Esophagus muscularis mucosa (tissue), 4 donors: ENCODE measurements at regions not wholly inside any gene's neighbourhood (a gene's known extent, or its start where the extent isn't known, plus 50 kb on each side); places are given as distances from the start of the nearest gene placed in this dataset.

Source experiments
- DNase-seq: peaks from one replicate; pipeline ENCODE4 v3.0.0-alpha.2; 2017; ENCODE audit errors: extremely low spot score
- H3K27ac ChIP-seq, 4 donors: fragments of 200-600 bp; sonication (generic); replicated peaks in 1 of 4; 1 replicate in 3 of 4; 2 replicates in 1 of 4; pipeline ENCODE4 v1.5.1; 2016 to 2019; ENCODE audit warnings: mild to moderate bottlenecking in 1 of 4
- H3K27me3 ChIP-seq, 4 donors: fragments of 200-600 bp; sonication (generic); one replicate each; pipeline versions ENCODE4 v1.5.1 to v1.6.0; 2016 to 2019
- H3K36me3 ChIP-seq, 4 donors: fragments of 200-600 bp; sonication (generic); one replicate each; pipeline ENCODE4 v1.5.1; 2016 to 2019
- H3K4me1 ChIP-seq, 4 donors: fragments of 200-600 bp; sonication (generic); one replicate each; pipeline ENCODE4 v1.5.1; 2016 to 2019
- H3K4me3 ChIP-seq, 4 donors: fragments of 200-600 bp; sonication (generic); 1 replicate in 2 of 4; 2 replicates in 2 of 4; pipeline ENCODE4 v1.5.1; 2016 to 2019; ENCODE audit warnings: mild to moderate bottlenecking in 4 of 4, moderate library complexity in 1 of 4
- H3K9me3 ChIP-seq, 4 donors: fragments of 200-600 bp; sonication (generic); 1 replicate in 3 of 4; 2 replicates in 1 of 4; pipeline ENCODE4 v1.5.1; 2016 to 2019
- CTCF ChIP-seq, 3 experiments: fragments of 200-600 bp in 2 of 3; fragments of 450-650 bp in 1 of 3; sonication (generic) in 2 of 3; IDR thresholded peaks; one replicate each; pipeline ENCODE4 v1.5.1; 2017 to 2019; ENCODE audit warnings: antibody characterized with exemption in 3 of 3, mild to moderate bottlenecking in 2 of 3, moderate library complexity in 1 of 3
- EP300 ChIP-seq: sonication (generic); formaldehyde crosslinking; IDR thresholded peaks from one replicate; pipeline ENCODE4 v1.6.1; 2017; ENCODE audit warnings: antibody characterized with exemption
- POLR2A ChIP-seq: fragments of 450-650 bp; IDR thresholded peaks from one replicate; pipeline ENCODE4 v1.6.1; 2017; ENCODE audit warnings: antibody characterized with exemption, moderate library complexity, mild to moderate bottlenecking, low read depth
- POLR2AphosphoS5 ChIP-seq, 2 donors: sonication (generic); formaldehyde crosslinking; IDR thresholded peaks; one replicate each; pipeline ENCODE4 v1.6.1; 2017; ENCODE audit warnings: antibody characterized with exemption in 2 of 2
- WGBS: methylation state at CpG from one replicate; pipeline ENCODE4 v1.1.5; 2018; 5-methylcytosine and 5-hydroxymethylcytosine counted together
- intact Hi-C: fragments of 100-400 bp; cut with DNase I; formaldehyde crosslinking; loops from one replicate; pipeline ENCODE4 v1.15.1; 2023

GRCh38 chr14:62133776-62134550 is 371.7 kb downstream of the SNAPC1 start:
- Histone ChIP-seq H3K27me3 (peaks cover 0 to 16% (median 0%) of the 10 kb centered on the region in 4 donors), H3K9me3 (no peaks in the 10 kb centered on the region), H3K27ac (no peak overlapping the region), H3K36me3 (no peaks in the 10 kb centered on the region), H3K4me1 (no peaks in the 10 kb centered on the region), H3K4me3 (no peak overlapping the region)
- TF ChIP-seq EP300 (no peak), POLR2AphosphoS5 (IDR thresholded peaks at IDR 0.05) (no peak), POLR2A (no peak), CTCF (IDR thresholded peaks at IDR 0.05) (no peak)
- intact Hi-C loops = no loop called here
- 21% methylated on average over 1 of the region's 1 CpG for WGBS
- no peak for DNase-seq

- TF ChIP-seq CTCF (IDR thresholded peaks at IDR 0.05) = no peak
- TF ChIP-seq EP300 = no peak
- TF ChIP-seq POLR2AphosphoS5 (IDR thresholded peaks at IDR 0.05) = no peak
- TF ChIP-seq POLR2A = no peak
Measured at GRCh38 chr14:62138593-62138992, 376.4 kb downstream of the SNAPC1 start.

DNA sequence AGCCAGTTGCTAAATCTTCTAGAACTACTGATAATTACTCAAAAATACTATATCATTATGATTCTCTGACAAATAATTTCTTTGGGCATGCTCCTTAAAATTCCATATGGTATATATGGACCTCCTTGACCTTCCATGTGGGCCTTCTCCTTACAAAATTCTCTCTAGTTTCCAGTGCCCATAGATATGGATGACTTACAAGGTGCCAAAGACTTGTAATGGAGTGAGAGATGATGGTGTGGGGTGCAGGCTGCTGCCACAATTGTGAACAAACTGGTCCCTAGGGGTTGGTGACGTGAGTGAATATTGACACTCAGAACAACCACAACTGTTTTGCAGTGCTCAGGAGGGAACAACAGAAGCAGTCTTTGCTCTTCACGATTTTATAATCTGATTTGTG is 378.9 kb downstream of the SNAPC1 start:
- H3K36me3 ChIP-seq = no peaks in the 10 kb centered on the region
- intact Hi-C loops = no loop called here
- H3K27me3 ChIP-seq = no peaks in the 10 kb centered on the region
- no peak overlapping the region for H3K27ac ChIP-seq
- no peak for TF ChIP-seq POLR2AphosphoS5 (IDR thresholded peaks at IDR 0.05)
- TF ChIP-seq POLR2A = no peak
- TF ChIP-seq EP300 = no peak
- TF ChIP-seq CTCF (IDR thresholded peaks at IDR 0.05) = no peak
- DNase-seq = no peak
- WGBS = 80% methylated on average over 2 of the region's 2 CpGs
- no peak overlapping the region for H3K4me3 ChIP-seq
- H3K4me1 ChIP-seq = no peaks in the 10 kb centered on the region
- H3K9me3 ChIP-seq = no peaks in the 10 kb centered on the region

More at GRCh38 chr14:62138593-62138992, 376.4 kb downstream of the SNAPC1 start:
- intact Hi-C loops = no loop called here
- Histone ChIP-seq H3K27me3 (peaks cover 0 to 16% (median 0%) of the 10 kb centered on the region in 4 donors), H3K4me3 (no peak overlapping the region), H3K27ac (no peak overlapping the region), H3K36me3 (no peaks in the 10 kb centered on the region), H3K9me3 (no peaks in the 10 kb centered on the region), H3K4me1 (no peaks in the 10 kb centered on the region)
- no peak for DNase-seq
- WGBS = 15% methylated on average over 1 of the region's 1 CpG

GRCh38 chr14:62143245-62143644 is 381.0 kb downstream of the SNAPC1 start:
- H3K27ac ChIP-seq = no peak overlapping the region

More at GRCh38 chr14:62143245-62143644, 381.0 kb downstream of the SNAPC1 start:
- intact Hi-C loops = no loop called here
- Histone ChIP-seq H3K9me3 (peaks cover 0 to 13% (median 8%) of the 10 kb centered on the region in 4 donors), H3K36me3 (no peaks in the 10 kb centered on the region), H3K4me3 (no peak overlapping the region), H3K27me3 (no peaks in the 10 kb centered on the region), H3K4me1 (no peaks in the 10 kb centered on the region)
- WGBS = 21% methylated on average over 2 of the region's 2 CpGs
- TF ChIP-seq POLR2A (no peak), POLR2AphosphoS5 (IDR thresholded peaks at IDR 0.05) (no peak), EP300 (no peak), CTCF (IDR thresholded peaks at IDR 0.05) (no peak)
- DNase-seq = no peak
